Large intestine (tissue), 3 donors: ENCODE measurements at regions not wholly inside any gene's neighbourhood (a gene's known extent, or its start where the extent isn't known, plus 50 kb on each side); places are given as distances from the start of the nearest gene placed in this dataset.

Experiments
- DNase-seq, 2 donors: peaks; one replicate each; pipeline versions ENCODE4 v3.0.0 to v3.0.0-alpha.2; 2013
- H3K27ac ChIP-seq: one replicate; pipeline ENCODE4 v1.5.1; 2013; ENCODE audit warnings: low read length
- H3K27me3 ChIP-seq: 2 replicates; pipeline ENCODE4 v1.6.1; 2013; ENCODE audit warnings: low read length; ENCODE audit not compliant: control insufficient read depth, insufficient read depth
- H3K36me3 ChIP-seq: 2 replicates; pipeline ENCODE4 v1.6.1; 2013; ENCODE audit warnings: low read length; ENCODE audit not compliant: control insufficient read depth, insufficient read depth
- H3K4me1 ChIP-seq: one replicate; pipeline ENCODE4 v1.6.1; 2013; ENCODE audit warnings: low read length; ENCODE audit not compliant: control insufficient read depth, insufficient read depth
- H3K4me3 ChIP-seq: one replicate; pipeline ENCODE4 v1.5.1; 2013; ENCODE audit warnings: low read length
- H3K9me3 ChIP-seq: one replicate; pipeline ENCODE4 v1.6.1; 2013; ENCODE audit warnings: mild to moderate bottlenecking, low read depth, low read length, moderate library complexity; ENCODE audit not compliant: control insufficient read depth
- WGBS: methylation state at CpG from one replicate; pipeline ENCODE4 v1.1.5; 2013; ENCODE audit warnings: low lambda C conversion rate; ENCODE audit not compliant: insufficient coverage; 5-methylcytosine and 5-hydroxymethylcytosine counted together

GRCh38 chrX:15926622-15927021 lies 72.0 kb upstream of the AP1S2 start:
- Histone ChIP-seq H3K4me1 (no peaks in the 10 kb centered on the region), H3K27ac (no peak overlapping the region), H3K36me3 (no peaks in the 10 kb centered on the region), H3K4me3 (no peak overlapping the region), H3K9me3 (no peaks in the 10 kb centered on the region), H3K27me3 (no peaks in the 10 kb centered on the region)
- no CpG with 5 or more reads among the region's 1 CpG for WGBS
- DNase-seq: no peak

GRCh38 chrX:15918003-15918402 lies 63.4 kb upstream of the AP1S2 start:
- no CpG with 5 or more reads among the region's 1 CpG for WGBS
- H3K4me1 ChIP-seq: no peaks in the 10 kb centered on the region
- H3K27ac ChIP-seq: no peak overlapping the region
- H3K9me3 ChIP-seq: no peaks in the 10 kb centered on the region
- no peak overlapping the region for H3K4me3 ChIP-seq
- H3K36me3 ChIP-seq: no peaks in the 10 kb centered on the region
- no peaks in the 10 kb centered on the region for H3K27me3 ChIP-seq
- no peak for DNase-seq

GRCh38 chrX:15916704-15917084 lies 62.1 kb upstream of the AP1S2 start:
- WGBS: 40% methylated on average over 1 of the region's 4 CpGs
- H3K9me3 ChIP-seq: no peaks in the 10 kb centered on the region
- H3K27me3 ChIP-seq: no peaks in the 10 kb centered on the region

GRCh38 chrX:15915959-15916703 lies 61.5 kb upstream of the AP1S2 start:
- DNase-seq: no peak
- no peak overlapping the region for H3K27ac ChIP-seq
- no peaks in the 10 kb centered on the region for H3K36me3 ChIP-seq
- H3K4me1 ChIP-seq: no peaks in the 10 kb centered on the region
- WGBS: no CpG with 5 or more reads among the region's 5 CpGs
- no peak overlapping the region for H3K4me3 ChIP-seq
- no peaks in the 10 kb centered on the region for H3K9me3 ChIP-seq
- no peaks in the 10 kb centered on the region for H3K27me3 ChIP-seq

More at GRCh38 chrX:15916704-15917084, 62.1 kb upstream of the AP1S2 start:
- H3K4me1 ChIP-seq: no peaks in the 10 kb centered on the region
- no peak overlapping the region for H3K4me3 ChIP-seq
- H3K36me3 ChIP-seq: no peaks in the 10 kb centered on the region
- no peak overlapping the region for H3K27ac ChIP-seq
- DNase-seq: no peak

GRCh38 chrX:15914486-15914885 lies 59.9 kb upstream of the AP1S2 start:
- Histone ChIP-seq H3K9me3 (no peaks in the 10 kb centered on the region), H3K4me1 (no peaks in the 10 kb centered on the region), H3K4me3 (no peak overlapping the region), H3K36me3 (no peaks in the 10 kb centered on the region), H3K27ac (no peak overlapping the region), H3K27me3 (no peaks in the 10 kb centered on the region)
- no CpG with 5 or more reads among the region's 1 CpG for WGBS
- DNase-seq: no peak

- no peak overlapping the region for H3K27ac ChIP-seq
- no peaks in the 10 kb centered on the region for H3K4me1 ChIP-seq
- H3K27me3 ChIP-seq: no peaks in the 10 kb centered on the region
- no peaks in the 10 kb centered on the region for H3K36me3 ChIP-seq
- DNase-seq: no peak
- no peaks in the 10 kb centered on the region for H3K9me3 ChIP-seq
- no CpG with 5 or more reads among the region's 1 CpG for WGBS
- H3K4me3 ChIP-seq: no peak overlapping the region
Observed at GRCh38 chrX:15913146-15913545, 58.5 kb upstream of the AP1S2 start.

GRCh38 chrX:15911734-15912550 lies 57.3 kb upstream of the AP1S2 start:
- no peaks in the 10 kb centered on the region for H3K4me1 ChIP-seq
- no CpG with 5 or more reads among the region's 4 CpGs for WGBS

GRCh38 chrX:15909605-15910004 lies 55.0 kb upstream of the AP1S2 start:
- H3K4me1 ChIP-seq: no peaks in the 10 kb centered on the region
- DNase-seq: no peak
- no peaks in the 10 kb centered on the region for H3K9me3 ChIP-seq
- no peaks in the 10 kb centered on the region for H3K27me3 ChIP-seq
- no peak overlapping the region for H3K4me3 ChIP-seq
- H3K27ac ChIP-seq: no peak overlapping the region
- no peaks in the 10 kb centered on the region for H3K36me3 ChIP-seq
- WGBS: 80% methylated on average over 1 of the region's 3 CpGs

More at GRCh38 chrX:15911734-15912550, 57.3 kb upstream of the AP1S2 start:
- Histone ChIP-seq H3K27me3 (no peaks in the 10 kb centered on the region), H3K4me3 (no peak overlapping the region), H3K9me3 (no peaks in the 10 kb centered on the region), H3K36me3 (no peaks in the 10 kb centered on the region), H3K27ac (no peak overlapping the region)
- no peak for DNase-seq

- Histone ChIP-seq H3K27ac (no peak overlapping the region), H3K4me3 (no peak overlapping the region), H3K36me3 (no peaks in the 10 kb centered on the region), H3K9me3 (no peaks in the 10 kb centered on the region), H3K4me1 (no peaks in the 10 kb centered on the region), H3K27me3 (no peaks in the 10 kb centered on the region)
- peak in 1 of 2 donors; percentile 43 for DNase-seq
- WGBS: no CpG with 5 or more reads among the region's 4 CpGs
Observed at GRCh38 chrX:15908603-15909290, 54.1 kb upstream of the AP1S2 start.
